ENCODE measurements at regions not wholly inside any gene's neighbourhood (a gene's known extent, or its start where the extent isn't known, plus 50 kb on each side); places are given as distances from the start of the nearest gene placed in this dataset.

GRCh38 chr4:124873361-124874171, 161.0 kb upstream of the ANKRD50 start:
- no peak for DNase-seq (ENCODE audit: low spot score)
- TF ChIP-seq, protein P1, sequence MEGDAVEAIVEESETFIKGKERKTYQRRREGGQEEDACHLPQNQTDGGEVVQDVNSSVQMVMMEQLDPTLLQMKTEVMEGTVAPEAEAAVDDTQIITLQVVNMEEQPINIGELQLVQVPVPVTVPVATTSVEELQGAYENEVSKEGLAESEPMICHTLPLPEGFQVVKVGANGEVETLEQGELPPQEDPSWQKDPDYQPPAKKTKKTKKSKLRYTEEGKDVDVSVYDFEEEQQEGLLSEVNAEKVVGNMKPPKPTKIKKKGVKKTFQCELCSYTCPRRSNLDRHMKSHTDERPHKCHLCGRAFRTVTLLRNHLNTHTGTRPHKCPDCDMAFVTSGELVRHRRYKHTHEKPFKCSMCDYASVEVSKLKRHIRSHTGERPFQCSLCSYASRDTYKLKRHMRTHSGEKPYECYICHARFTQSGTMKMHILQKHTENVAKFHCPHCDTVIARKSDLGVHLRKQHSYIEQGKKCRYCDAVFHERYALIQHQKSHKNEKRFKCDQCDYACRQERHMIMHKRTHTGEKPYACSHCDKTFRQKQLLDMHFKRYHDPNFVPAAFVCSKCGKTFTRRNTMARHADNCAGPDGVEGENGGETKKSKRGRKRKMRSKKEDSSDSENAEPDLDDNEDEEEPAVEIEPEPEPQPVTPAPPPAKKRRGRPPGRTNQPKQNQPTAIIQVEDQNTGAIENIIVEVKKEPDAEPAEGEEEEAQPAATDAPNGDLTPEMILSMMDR (IDR thresholded peaks at IDR 0.05; ENCODE audit: extremely low read depth, insufficient read depth, missing control alignments), result no peak
- in situ Hi-C loops (cut with MboI; ENCODE audit: low pct_unique_long_range_greater_than_20kb, low sequenced_read_pairs, unreplicated experiment), result no loop called here

- in situ Hi-C loops (cut with MboI; ENCODE audit: low pct_unique_long_range_greater_than_20kb, low sequenced_read_pairs, unreplicated experiment), result no loop called here
- DNase-seq (ENCODE audit: low spot score), result no peak
- TF ChIP-seq, protein P1 (IDR thresholded peaks at IDR 0.05; ENCODE audit: extremely low read depth, insufficient read depth, missing control alignments), result no peak
Observed at GRCh38 chr4:124872659-124873058, 160.1 kb upstream of the ANKRD50 start.

- TF ChIP-seq, protein P1 (IDR thresholded peaks at IDR 0.05; ENCODE audit: extremely low read depth, insufficient read depth, missing control alignments), result no peak
- in situ Hi-C loops (cut with MboI; ENCODE audit: low pct_unique_long_range_greater_than_20kb, low sequenced_read_pairs, unreplicated experiment), result no loop called here
Observed at GRCh38 chr4:124869961-124870495, 157.5 kb upstream of the ANKRD50 start.

GRCh38 chr4:124868495-124868894, 156.0 kb upstream of the ANKRD50 start:
- TF ChIP-seq, protein P1 (IDR thresholded peaks at IDR 0.05; ENCODE audit: extremely low read depth, insufficient read depth, missing control alignments), result no peak
- no peak for DNase-seq (ENCODE audit: low spot score)
- in situ Hi-C loops (cut with MboI; ENCODE audit: low pct_unique_long_range_greater_than_20kb, low sequenced_read_pairs, unreplicated experiment), result no loop called here

More at GRCh38 chr4:124869961-124870495, 157.5 kb upstream of the ANKRD50 start:
- no peak for DNase-seq (ENCODE audit: low spot score)

DNA sequence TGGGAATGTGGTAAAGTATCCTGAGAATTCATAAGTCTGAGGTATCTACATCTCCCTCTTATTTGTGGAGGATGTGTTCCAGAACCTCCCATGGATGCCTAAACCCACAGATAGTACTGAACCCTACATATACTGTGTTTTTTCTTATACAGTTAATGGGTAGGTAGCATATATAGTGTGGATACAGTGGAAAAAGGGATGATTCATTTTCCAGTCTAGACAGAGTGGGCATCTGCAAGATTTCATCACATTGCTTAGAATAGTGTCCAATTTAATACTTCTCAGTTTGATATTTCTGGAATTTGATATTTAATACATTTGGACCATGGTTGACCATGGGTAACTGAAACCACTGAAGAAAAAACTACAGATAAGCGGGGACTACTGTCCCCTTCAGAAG, 155.0 kb upstream of the ANKRD50 start:
- in situ Hi-C loops (cut with MboI; ENCODE audit: low pct_unique_long_range_greater_than_20kb, low sequenced_read_pairs, unreplicated experiment), result no loop called here
- no peak for DNase-seq (ENCODE audit: low spot score)
- TF ChIP-seq, protein P1 (IDR thresholded peaks at IDR 0.05; ENCODE audit: extremely low read depth, insufficient read depth, missing control alignments), result no peak

- DNase-seq (ENCODE audit: low spot score), result no peak
- in situ Hi-C loops (cut with MboI; ENCODE audit: low pct_unique_long_range_greater_than_20kb, low sequenced_read_pairs, unreplicated experiment), result no loop called here
Observed at GRCh38 chr4:124866301-124866700, 153.8 kb upstream of the ANKRD50 start.

More at GRCh38 chr4:124866301-124866700, 153.8 kb upstream of the ANKRD50 start:
- TF ChIP-seq, protein P1 (IDR thresholded peaks at IDR 0.05; ENCODE audit: extremely low read depth, insufficient read depth, missing control alignments), result no peak
